AG09309 (cell line): ENCODE measurements at regions not wholly inside any gene's neighbourhood (a gene's known extent, or its start where the extent isn't known, plus 50 kb on each side); places are given as distances from the start of the nearest gene placed in this dataset.

Experiments used
- DNase-seq: peaks from one replicate; pipeline ENCODE4 v3.0.0-alpha.2; 2010; ENCODE audit warnings: low read depth
- H3K4me3 ChIP-seq: 2 replicates; pipeline ENCODE4 v1.5.1; 2011; ENCODE audit warnings: mild to moderate bottlenecking, low read depth, low read length, moderate library complexity; ENCODE audit not compliant: control insufficient read depth
- TF ChIP-seq, protein P1 (sequence below): IDR thresholded peaks from 2 replicates; pipeline ENCODE4 v1.5.1; 2011; ENCODE audit warnings: mild to moderate bottlenecking, low read depth, low read length, inconsistent platforms; ENCODE audit not compliant: insufficient read depth, control insufficient read depth; ENCODE audit errors: missing control alignments

DNA sequence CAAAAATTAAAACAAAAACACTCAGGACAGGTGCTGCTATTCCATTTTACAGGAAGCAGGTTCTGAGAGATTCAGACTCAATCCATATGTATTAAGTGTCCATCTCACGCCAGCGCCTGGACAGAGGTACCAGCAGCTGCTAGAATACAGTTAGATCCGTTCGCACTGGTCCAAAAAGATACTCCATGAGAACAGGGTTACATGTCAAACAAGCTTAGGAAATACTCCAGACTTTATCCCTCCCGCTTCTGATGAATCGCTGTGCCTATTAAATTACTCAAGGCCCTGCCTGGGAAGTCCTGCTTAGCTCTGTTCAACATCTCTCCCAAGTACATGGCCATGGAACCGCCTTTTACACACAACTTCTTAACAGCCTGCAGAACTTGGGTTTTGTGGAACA is 50.2 kb upstream of the SLC35C1 start:
- TF ChIP-seq, protein P1, sequence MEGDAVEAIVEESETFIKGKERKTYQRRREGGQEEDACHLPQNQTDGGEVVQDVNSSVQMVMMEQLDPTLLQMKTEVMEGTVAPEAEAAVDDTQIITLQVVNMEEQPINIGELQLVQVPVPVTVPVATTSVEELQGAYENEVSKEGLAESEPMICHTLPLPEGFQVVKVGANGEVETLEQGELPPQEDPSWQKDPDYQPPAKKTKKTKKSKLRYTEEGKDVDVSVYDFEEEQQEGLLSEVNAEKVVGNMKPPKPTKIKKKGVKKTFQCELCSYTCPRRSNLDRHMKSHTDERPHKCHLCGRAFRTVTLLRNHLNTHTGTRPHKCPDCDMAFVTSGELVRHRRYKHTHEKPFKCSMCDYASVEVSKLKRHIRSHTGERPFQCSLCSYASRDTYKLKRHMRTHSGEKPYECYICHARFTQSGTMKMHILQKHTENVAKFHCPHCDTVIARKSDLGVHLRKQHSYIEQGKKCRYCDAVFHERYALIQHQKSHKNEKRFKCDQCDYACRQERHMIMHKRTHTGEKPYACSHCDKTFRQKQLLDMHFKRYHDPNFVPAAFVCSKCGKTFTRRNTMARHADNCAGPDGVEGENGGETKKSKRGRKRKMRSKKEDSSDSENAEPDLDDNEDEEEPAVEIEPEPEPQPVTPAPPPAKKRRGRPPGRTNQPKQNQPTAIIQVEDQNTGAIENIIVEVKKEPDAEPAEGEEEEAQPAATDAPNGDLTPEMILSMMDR: no peak
- H3K4me3 ChIP-seq: no peak overlapping the region
- no peak for DNase-seq

DNA sequence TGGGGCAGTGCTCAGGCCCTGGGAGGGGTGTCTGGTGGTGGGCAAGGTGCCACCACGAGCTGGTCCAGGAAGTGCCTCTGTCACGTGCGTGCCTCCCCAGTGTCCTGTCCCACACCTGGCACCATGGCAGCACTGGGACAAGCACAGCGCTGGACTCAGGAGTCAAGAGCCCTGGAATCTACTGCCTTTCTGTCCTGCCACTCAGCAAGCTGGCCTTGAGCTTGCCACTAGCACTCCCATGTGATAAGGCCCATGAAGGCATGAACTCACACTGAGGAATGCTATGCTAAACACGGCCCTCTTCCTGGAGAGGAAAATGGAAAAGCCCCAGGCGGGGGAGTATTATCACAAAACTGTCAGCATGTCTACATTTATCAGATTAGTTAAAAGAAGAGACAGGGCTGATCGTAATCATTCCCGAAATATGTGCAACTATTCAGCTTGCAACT is 50.7 kb upstream of the SLC35C1 start:
- H3K4me3 ChIP-seq: no peak overlapping the region
- DNase-seq: no peak
- TF ChIP-seq, protein P1: no peak

DNA sequence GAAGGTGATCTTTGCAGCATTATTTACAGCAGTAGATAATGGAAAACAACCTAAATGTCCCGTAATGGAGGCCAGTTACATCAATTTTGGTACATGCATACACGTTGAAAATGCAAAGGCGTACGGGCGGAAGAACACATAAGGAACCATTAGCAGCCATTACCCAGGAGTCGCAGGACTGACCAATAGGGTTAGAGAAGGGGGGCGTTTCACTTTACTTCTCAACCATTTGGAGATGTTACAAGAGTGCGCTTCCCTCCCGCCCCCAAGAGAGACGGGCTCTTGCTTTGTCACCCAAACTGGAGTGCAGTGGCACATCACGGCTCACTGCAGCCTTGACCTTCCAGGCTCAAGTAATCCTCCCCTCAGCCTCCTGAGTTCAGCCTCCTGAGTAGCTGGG is 52.8 kb upstream of the SLC35C1 start:
- TF ChIP-seq, protein P1: no peak
- DNase-seq: no peak
- H3K4me3 ChIP-seq: no peak overlapping the region

DNA sequence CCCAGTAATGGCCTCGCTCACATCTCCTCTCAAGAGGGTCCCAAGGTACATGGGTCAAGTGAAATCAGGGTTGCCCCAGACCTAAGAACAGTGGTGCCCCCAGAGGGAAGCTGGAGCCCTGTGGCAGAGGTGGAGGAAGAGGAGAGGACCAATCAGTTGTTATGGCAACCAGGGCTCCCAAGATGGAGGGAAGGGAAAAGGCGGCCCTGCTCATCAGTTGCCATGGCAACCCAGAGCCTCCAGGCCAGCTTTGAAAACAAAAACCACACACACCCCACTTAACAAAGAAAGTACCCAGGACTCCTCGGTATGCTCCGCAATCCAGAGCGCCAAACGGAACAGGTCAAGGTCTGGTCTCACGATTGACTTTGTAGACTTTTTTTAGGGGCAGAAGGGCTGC is 53.5 kb upstream of the SLC35C1 start:
- DNase-seq: no peak
- TF ChIP-seq, protein P1: no peak
- H3K4me3 ChIP-seq: no peak overlapping the region

DNA sequence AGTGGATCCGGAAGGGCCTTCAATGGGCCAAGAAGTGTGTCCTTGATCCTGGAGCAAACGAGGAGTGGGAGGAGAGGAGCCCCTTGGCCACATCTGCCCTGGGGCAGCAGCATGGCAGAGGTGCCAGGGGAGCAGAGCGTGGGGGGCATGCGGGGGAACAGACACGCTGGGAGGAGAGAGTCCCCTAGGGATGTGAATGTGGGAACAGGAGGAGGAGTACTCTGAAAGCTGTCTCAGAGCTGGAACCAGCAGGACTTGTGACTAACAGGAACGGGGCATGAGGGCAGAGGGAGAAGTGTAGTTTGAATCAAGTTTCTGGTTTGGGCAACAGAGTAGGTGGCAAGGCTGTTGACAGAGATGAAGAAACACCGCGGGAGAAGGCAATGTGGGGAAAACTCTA is 54.5 kb upstream of the SLC35C1 start:
- TF ChIP-seq, protein P1: no peak
- H3K4me3 ChIP-seq: no peak overlapping the region
- no peak for DNase-seq

DNA sequence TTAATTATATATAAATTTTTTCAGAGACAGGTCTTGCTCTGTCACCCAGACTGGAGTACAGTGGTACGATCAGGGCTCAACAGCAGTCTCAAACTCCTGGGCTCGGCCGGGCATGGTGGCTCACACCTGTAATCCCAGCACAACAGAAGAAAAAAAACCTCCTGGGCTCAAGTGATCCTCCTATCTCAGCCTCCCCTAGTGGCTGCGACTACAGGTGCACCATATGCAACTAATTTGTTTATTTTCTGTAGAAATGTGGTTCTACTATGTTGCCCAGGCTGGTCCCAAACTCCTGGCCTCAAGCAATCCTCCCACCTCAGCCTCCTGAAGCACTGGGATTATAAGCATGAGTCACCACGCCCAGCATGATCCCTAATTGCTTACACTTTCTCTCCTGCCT is 56.1 kb upstream of the SLC35C1 start:
- no peak for DNase-seq
- no peak overlapping the region for H3K4me3 ChIP-seq
- TF ChIP-seq, protein P1: no peak

DNA sequence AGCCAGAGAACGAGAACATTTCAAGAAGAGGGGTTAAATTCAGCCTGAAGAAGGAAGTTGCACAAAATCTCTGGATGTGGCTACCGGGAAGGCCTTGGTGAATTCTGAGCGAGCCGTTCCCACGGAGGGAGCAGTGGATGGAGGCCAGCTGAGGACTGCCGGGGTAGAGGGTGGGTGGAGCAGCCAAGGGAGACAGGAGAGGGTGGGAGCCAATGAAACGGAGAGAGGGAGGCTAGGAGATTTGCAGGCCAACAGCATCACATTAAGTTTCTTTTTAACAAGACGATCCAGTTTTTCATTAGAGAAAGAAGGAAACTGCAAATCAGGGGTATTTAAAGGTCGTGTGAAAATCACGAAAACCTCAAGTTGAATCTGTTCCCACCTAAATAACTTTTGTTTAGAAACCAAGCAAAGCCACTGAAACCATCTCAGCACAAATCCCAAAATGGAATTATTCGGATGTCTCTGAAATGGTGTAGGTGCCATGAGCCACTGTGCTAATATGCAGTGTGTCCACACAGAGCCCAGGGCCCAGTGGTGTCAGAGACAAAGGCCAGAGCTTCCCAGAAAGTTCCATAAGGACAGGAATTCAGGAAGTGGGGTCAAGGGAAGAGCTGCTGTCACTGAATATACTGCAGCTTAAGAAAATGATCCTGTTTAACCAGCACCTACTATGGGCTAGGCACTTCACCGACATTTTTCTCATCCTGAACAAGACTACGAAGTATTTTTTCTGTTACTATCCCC is 59.7 kb upstream of the SLC35C1 start:
- DNase-seq: no peak
- TF ChIP-seq, protein P1: no peak
- H3K4me3 ChIP-seq: no peak overlapping the region
